Embryonic facial prominence (tissue), 1 donor: ENCODE measurements at regions not wholly inside any gene's neighbourhood (a gene's known extent, or its start where the extent isn't known, plus 50 kb on each side); places are given as distances from the start of the nearest gene placed in this dataset.

Experiments
- DNase-seq: peaks from one replicate; pipeline ENCODE4 v3.0.0-alpha.2; 2016; ENCODE audit errors: extremely low spot score

DNA sequence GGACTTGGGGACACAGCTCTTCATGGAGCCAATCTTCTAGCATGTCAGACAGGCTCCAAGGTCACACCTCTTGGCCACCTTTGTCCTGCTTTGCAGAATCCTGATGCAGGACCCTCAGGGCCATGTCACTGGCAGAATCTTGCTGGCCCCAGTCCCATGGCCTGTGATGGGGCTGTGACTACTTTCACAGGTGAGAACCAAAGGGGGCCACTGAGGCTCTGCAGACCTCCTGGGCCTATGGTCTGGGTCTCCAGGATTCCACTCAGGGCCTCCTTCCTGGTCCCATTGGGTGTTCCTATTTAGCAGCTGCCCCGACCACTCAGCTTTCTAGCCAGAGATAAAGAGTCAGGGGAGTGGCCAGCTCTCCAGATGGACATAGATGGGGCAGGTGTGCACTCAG is 238.7 kb downstream of the MATN1 start:
- no peak for DNase-seq

DNA sequence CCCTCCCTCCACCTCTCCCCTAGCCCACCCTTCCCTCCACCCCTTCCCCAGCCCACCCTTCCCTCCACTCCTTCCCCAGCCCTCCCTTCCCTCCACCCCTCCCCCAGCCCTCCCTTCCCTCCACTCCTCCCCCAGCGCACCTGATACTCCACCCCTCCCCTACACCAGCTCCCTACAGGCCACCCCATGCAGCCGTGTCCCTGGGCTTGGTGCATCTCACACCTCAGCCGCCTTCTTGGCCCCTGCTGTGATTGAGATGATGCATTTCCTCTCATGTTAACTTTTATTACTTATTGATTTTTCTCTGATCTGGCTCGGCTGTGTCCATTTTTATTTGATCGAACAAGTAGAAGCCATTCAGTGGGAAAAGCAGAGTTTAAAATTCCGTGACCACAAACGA is 243.8 kb downstream of the MATN1 start:
- DNase-seq, result no peak

- no peak for DNase-seq
These were observed 244.4 kb downstream of the MATN1 start for GRCh38 chr1:30478799-30479563.

- DNase-seq, result no peak
These were observed 245.1 kb downstream of the MATN1 start for GRCh38 chr1:30478283-30478682.

- DNase-seq, result no peak
These were observed 245.8 kb downstream of the MATN1 start for GRCh38 chr1:30477588-30477987.

DNA sequence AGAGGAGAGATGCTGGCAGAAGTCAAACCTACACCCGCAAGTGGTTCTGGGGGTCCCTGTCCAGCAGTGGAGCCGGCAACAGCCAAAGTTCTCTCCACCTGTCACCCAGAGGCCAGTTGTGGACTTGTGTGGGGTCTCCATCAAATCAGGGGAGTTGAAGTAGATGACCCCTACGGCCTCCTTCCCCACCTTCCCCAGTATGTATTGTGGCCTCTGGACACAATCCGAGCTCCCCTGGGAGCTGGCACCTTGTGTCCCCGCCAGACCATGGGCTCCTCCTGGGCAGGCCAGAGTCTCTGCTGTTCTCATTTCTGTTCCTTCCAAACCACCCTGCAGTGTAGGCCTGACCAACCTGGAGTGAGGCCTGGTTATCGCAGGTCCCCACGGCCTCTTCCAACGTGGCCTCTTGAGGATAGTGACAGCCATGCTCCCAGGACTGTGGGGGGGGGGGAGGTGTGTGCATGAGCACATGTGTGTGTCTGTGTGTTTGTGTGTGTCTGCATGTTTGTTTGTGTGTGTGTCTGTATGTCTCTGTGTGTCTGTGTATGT is 246.4 kb downstream of the MATN1 start:
- DNase-seq, result no peak

- no peak for DNase-seq
These were observed 246.9 kb downstream of the MATN1 start for GRCh38 chr1:30476476-30476875.

- DNase-seq, result no peak
These were observed 247.4 kb downstream of the MATN1 start for GRCh38 chr1:30475966-30476365.

GRCh38 chr1:30475201-30475600 is 248.2 kb downstream of the MATN1 start:
- DNase-seq, result no peak

DNA sequence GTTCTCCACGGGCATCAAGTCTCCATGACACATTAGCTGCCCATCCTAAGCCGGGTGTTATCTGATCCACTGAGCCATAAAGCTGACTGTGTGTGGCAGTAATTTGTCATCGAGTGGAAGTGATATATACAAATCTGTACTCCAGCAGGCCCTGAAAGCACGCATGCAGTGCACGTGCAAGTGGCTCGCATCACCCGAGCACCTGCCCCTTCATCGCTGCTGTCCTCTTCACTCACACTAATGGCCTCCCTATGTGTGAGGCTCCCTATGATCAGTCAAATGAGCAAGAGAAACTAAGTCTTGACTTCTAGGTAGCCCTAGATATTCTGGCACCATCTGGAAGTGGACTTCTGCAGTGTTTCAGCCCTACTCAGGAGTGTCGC is 248.6 kb downstream of the MATN1 start:
- no peak for DNase-seq

DNA sequence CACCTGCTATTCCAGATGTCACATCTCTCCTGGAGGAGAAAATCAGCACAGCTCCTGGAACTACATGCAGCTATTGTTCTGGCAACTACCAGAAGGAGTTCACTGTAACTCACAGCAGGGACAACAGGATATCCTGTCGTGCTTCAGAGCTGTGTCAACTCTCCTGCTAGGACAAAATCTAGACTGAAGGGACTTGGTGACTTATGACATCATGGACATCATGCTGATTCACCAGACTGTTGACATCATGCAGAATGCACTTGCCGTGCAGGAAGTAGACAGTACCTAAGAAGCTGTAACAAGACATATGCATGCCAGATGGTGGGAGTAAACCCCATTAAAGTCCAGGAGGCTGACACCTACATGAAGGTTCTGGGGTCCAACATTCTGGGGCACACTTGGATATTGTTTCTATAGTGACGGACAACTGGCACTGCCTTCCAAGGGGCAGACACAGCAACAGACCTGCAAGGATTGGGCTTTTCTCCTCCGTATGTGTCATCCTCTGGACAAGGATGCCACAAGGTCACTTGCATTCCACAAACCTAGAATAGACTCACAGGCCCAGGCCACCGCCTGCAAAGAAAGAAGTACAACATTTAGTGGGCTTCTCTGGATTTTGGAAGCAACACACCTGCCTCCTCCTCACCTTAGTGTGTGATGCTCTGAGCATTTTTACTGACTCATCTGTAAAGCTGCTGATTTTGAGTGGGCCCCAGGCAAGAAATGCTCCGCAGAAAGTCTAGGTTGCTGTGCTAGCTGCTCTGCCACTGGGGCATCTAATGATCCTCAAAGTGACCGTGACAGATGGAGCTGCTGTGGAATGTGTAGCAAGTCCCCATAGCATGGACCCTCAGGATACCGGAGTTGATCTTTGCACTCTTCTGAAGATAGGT is 249.2 kb downstream of the MATN1 start:
- DNase-seq, result no peak

- no peak for DNase-seq
These were observed 250.9 kb downstream of the MATN1 start for GRCh38 chr1:30472526-30472925.

DNA sequence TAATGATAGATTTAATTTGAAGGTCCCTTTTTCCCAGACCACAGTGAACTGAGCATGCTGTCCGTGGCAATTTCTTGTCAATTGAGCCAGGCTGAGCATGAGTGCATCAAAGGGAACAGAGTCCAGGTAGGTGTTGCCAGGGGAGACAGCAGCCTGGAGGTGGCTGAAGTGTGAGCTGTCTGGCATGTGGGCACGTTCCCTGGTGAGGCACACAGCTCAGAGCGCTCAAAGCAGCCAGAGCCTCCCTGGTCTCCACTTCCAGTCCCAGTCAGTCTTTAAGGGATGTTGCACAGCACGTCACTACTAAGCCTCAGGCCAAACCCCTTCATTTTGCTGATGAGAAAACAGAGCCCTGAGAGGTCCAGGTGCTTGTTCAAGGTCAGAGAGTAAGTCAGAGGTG is 251.4 kb downstream of the MATN1 start:
- DNase-seq, result no peak

DNA sequence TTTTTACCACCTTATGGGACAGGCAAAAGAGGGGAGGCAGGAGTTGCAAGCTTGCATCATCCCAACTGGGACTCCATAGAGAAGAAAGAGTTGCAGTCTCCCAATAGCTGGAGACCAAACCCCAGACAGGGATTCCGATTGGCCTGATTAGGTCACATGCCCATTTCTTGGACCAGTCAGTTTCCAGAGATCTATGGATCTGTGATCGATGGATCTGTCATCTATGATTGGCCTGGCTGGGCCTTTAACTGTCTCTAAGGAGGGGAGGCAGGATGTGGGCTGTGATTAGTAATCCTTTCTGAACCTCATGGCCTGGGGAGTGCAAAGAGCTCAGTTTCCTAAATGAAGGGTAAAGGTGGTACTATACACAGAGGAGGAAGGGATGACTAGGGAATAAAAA is 252.1 kb downstream of the MATN1 start:
- no peak for DNase-seq

DNA sequence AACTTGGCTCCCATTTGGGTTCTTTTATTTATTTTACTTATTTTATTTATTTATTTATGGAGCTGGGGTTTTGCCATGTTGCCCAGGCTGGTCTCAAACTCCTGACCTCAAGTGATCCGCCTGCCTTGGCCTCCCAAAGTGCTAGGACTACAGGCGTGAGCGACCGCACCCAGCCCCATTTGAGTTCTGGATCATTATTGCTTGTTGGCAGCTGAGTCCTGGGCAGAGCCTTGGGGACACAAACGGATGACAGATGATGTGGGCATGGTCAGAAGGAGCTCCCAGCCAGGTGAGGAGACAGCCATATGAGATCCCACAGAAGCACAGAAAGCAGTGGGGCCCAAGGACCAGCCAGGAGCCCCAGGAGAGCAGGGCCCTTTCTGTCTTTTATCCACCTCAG is 254.0 kb downstream of the MATN1 start:
- no peak for DNase-seq

GRCh38 chr1:30467101-30467500 is 256.3 kb downstream of the MATN1 start:
- DNase-seq, result no peak

- no peak for DNase-seq
These were observed 256.8 kb downstream of the MATN1 start for GRCh38 chr1:30466610-30467009.

DNA sequence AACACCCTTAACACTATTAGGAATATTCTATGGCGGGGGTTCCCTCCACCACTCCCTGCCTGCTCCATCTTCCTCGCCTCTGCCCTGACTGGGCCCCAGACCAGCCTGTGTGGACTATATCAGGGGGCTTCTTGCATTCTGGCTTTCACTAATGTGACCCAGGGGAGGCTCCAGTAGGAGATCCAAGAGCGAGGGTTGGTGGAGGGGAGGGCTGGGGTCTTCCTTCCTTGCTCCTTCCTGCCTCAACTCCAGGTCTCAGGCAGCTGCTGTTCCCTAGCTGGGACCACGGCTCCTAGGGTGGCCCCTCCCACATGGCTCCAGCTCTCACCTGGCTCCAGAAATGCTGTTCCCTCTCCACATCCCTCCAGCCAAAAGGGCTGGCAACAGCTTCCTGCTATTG is 257.4 kb downstream of the MATN1 start:
- no peak for DNase-seq

DNA sequence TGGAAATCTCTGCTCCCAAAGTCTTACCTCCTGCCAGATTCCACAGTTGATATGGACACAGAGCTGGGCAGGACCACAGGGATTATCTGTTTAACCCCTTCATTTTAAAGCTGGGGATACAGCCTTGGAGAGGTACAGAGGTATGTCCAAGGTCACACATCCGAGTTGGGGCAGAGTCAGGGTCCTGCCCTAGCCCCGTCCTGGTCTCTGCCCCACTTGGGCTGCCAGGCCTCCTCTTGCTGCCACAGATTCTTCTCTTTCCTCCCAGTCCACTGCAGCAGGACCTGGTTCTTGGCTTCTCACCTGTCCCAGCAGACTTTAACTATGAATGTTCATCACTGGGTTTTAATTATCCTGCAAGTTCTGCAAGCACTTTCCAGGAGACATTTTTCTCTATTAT is 258.3 kb downstream of the MATN1 start:
- DNase-seq, result no peak

GRCh38 chr1:30464187-30464617 is 259.2 kb downstream of the MATN1 start:
- DNase-seq, result no peak

DNA sequence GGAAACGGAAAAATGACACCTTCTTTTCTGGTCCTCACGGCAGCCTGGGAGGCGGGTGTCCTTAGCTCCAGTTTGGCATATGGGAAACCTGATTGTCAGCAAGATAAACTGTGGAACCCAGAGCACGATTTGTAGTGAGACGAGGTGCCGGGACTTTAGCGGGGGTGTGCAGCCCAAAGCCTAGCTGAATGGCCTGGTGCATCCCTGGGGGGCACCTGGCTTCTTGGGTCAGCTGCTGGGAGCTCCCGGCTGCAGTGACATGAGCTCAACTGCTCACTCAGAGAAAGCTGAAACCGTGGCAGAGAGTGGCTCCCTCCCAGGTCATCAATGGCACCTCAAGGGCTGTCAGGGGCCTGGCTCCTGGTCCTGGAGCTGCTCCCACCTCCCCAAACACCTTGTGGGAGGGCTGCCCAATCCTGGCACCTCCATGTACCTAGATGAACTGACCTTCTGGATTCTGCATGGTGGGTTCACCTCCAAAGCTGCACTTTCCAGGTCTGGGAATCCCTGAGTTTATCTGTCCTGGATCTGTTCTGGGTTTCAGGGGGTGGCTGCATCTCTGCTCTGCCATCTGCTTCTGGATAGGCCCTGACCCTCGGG is 260.5 kb downstream of the MATN1 start:
- no peak for DNase-seq

DNA sequence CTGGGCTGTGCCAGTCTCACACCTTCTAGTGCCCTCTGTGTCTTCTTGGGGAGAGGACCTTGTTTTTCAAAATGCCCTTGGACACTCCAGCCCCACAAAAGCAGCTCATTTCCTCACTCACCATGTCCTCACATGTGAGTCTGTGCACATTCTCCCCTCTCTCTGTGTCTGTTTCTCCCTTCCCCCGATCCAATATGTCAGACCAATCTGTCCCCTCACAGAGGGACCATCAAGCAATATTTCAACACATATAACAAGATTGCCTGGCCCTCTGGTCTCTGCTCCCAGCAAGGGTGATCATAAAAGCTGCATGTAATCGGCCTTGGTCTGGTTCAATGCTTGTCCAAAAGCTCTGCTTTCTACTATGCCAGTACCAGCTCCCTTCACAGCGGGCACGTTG is 261.2 kb downstream of the MATN1 start:
- DNase-seq, result no peak
